Motor neuron (in vitro differentiated cells): ENCODE measurements at regions not wholly inside any gene's neighbourhood (a gene's known extent, or its start where the extent isn't known, plus 50 kb on each side); places are given as distances from the start of the nearest gene placed in this dataset.

Experiments
- ATAC-seq, 8 experiments: fragments of 200-7000 bp; cut with Tn5 transposase; replicated peaks in 6 of 8; 2 replicates each; pipeline ENCODE4 v1.8.0; 2021; ENCODE audit warnings: mild to moderate bottlenecking in 8 of 8, moderate library complexity in 8 of 8
- H3K27ac ChIP-seq, 2 donors: fragments of 250-450 bp; sonication (Bioruptor Pico); 2 replicates each; pipeline ENCODE4 v1.9.0; 2021; ENCODE audit warnings: antibody characterized with exemption in 2 of 2, mild to moderate bottlenecking in 2 of 2, moderate library complexity in 1 of 2
- H3K4me1 ChIP-seq, 2 donors: fragments of 250-450 bp; sonication (Bioruptor Pico); replicated peaks in 1 of 2; 2 replicates each; pipeline ENCODE4 v1.6.1; 2021; ENCODE audit warnings: antibody characterized with exemption in 2 of 2, mild to moderate bottlenecking in 2 of 2, moderate library complexity in 1 of 2
- H3K4me3 ChIP-seq, 5 donors: fragments of 250-450 bp; sonication (Bioruptor Pico); 2 replicates each; pipeline ENCODE4 v1.9.0; 2021; ENCODE audit warnings: antibody characterized with exemption in 5 of 5, mild to moderate bottlenecking in 5 of 5, moderate library complexity in 4 of 5
- WGBS, 10 experiments: fragments of 450-650 bp; shearing (Covaris generic); methylation state at CpG; one replicate each; pipeline ENCODE4 v1.0.0; 2022; 5-methylcytosine and 5-hydroxymethylcytosine counted together
- in situ Hi-C, 9 experiments: fragments of 400-800 bp; cut with MboI; loops; one replicate each; pipeline ENCODE4 v1.15.0; 2021; ENCODE audit warnings: low sequenced_read_pairs in 9 of 9, low pct_unique_long_range_greater_than_20kb in 2 of 9; ENCODE audit not compliant: unreplicated experiment in 9 of 9

DNA sequence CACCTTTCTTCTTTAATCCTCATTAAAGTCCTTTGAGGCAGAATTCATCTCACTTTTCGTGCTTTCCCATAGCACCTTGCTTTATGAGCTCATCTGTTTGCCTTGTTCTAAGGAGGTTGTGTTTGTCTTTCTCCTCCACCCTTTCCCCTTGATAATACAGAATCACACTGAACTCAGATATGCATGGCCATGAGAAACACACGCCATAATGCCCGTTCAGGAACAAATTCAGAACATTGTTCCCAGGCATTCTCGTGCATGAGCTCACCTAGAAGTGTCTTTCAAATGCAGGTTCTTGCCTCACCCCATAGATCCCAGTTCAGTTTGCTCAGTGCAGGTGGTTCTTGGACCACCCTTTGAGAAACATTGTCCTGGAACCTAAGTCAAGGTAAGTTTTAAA is 71.1 kb downstream of the TMEM114 start:
- no peak for ATAC-seq
- no peak overlapping the region for H3K4me3 ChIP-seq
- H3K4me1 ChIP-seq = peaks cover 0 to 8% of the 10 kb centered on the region in 2 donors
- H3K27ac ChIP-seq = no peak overlapping the region
- WGBS, 10 experiments = 0 to 97% (median 25%) methylated on average over 1 to 4 of the region's 4 CpGs; no CpG with 5 or more reads in 1 of the 10 experiments
- in situ Hi-C loops = no loop called here

DNA sequence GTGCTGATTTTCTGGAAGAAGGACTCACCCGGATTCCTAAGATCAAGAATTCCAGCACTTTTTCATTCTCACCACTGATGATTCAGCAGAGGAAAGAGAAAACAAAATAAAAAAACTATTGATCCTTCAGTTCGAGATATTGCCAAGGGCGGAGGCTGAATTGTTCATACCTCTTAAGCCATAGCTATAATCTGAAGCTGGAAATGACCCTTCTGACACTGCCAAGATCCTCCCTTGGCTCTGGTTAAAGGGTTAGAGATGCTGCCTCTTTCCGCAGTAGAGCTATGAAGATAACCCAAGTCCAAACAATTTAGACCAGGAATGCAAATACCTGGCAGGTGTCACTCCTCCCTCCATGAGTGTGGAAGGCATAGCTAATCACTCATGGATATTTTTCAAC is 73.0 kb downstream of the TMEM114 start:
- no peaks in the 10 kb centered on the region for H3K4me1 ChIP-seq
- ATAC-seq = no peak
- H3K27ac ChIP-seq = no peak overlapping the region
- in situ Hi-C loops = no loop called here
- no peak overlapping the region for H3K4me3 ChIP-seq
- 10 to 100% (median 75%) methylated on average over 1 to 4 of the region's 4 CpGs for WGBS, 10 experiments

DNA sequence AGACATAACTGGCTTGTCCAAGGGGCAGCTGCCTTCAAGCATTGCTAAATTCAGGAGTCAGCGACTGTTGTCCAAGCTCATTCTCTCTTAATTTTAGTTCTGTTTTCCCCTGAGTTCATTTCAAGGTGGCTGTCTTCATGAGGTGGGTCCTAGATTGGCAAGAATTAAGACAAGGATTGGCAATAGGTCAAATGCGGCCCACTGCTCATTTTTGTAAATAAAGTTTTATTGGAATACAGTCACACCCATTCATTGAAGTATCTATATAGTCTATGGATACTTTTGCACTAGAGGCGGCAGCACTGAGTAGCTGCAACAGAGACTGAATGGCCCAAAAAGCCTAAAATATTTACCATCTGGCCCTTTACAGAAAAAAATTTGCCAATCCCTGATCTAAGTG is 73.8 kb downstream of the TMEM114 start:
- in situ Hi-C loops = no loop called here
- no peak overlapping the region for H3K27ac ChIP-seq
- no peak for ATAC-seq
- H3K4me1 ChIP-seq = no peaks in the 10 kb centered on the region
- H3K4me3 ChIP-seq = no peak overlapping the region
- WGBS, 10 experiments = 36 to 100% (median 88%) methylated on average over 1 to 3 of the region's 3 CpGs

DNA sequence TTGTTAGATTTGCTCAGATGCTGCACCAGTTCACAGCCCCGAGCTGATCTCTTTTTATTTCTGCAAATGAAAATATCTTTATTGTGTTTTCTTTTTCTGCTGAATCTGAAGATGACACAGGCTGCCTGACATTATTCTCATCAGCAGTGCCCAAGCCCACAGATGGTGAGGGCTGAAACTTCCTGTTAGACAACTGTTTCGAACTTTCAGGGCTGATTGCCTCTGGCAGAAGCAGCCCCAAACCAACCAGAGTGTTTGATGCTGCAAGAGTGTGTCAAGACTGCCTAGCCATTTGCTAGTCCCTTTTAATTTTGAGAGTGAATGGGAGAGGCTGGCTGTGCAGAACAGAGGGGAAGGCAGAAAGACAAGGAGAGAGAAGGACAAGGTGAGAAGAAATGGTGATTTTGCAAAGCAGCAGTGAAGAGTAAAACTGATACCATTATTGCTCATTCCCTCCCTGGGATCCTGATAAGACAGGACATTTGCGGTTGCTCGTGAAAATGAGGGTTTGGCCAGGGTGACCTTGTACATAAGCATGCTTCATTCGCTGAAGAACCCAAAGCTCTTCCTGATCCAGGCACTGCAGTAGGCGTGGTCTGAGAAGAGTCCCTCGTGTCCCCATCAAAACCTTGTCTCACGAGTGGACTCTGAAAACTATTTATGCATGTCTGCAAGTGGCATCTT is 77.2 kb downstream of the TMEM114 start:
- Histone ChIP-seq H3K4me3 (no peak overlapping the region), H3K4me1 (no peaks in the 10 kb centered on the region), H3K27ac (no peak overlapping the region)
- 0 to 70% (median 58%) methylated on average over 1 to 6 of the region's 8 CpGs; no CpG with 5 or more reads in 1 of the 10 experiments for WGBS, 10 experiments
- ATAC-seq = no peak
- in situ Hi-C loops = no loop called here

DNA sequence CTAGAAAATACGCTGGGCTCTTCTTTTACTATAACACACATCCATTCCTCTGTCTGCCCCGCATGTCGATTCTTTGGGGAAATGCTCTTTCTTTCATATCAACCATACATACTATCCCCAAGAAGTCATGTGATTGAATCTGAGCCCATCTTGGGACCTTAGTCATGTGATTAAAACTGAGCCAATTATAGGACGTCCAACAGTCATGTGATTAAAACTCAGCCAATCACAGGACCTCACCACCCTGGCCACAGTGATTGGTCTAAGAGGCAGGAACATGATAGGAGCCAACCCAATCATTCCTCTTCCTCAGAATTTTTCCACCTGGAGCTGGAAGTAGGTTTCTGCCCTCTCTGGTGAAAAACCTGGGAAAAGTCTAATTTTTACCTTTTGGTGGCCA is 78.8 kb downstream of the TMEM114 start:
- Histone ChIP-seq H3K4me3 (no peak overlapping the region), H3K27ac (no peak overlapping the region), H3K4me1 (no peaks in the 10 kb centered on the region)
- in situ Hi-C loops = no loop called here
- WGBS, 10 experiments = 4 to 100% (median 60%) methylated on average over 1 to 4 of the region's 4 CpGs; no CpG with 5 or more reads in 1 of the 10 experiments
- ATAC-seq = no peak

DNA sequence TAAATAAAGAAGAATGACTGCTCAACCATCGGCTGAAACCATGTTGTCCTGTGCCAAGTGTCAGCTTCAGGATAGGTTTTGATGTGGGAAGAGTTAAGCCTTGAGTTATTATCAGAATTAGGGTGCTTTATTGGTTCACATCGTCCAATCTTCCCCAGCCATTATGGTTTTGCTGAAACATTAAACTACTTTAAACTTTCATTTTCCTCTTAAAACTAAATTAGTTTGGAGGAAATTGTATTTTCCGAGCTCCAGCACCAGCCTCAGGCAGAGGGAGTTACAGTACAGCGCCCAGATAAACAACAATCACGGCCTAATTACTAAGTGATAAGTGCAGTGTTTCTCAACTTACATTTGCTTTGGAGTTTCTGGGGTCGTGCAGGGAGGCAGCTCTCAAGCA is 80.2 kb downstream of the TMEM114 start:
- in situ Hi-C loops = no loop called here
- H3K4me1 ChIP-seq = no peaks in the 10 kb centered on the region
- WGBS, 10 experiments = 4 to 89% (median 29%) methylated on average over 3 to 6 of the region's 6 CpGs; no CpG with 5 or more reads in 1 of the 10 experiments
- no peak overlapping the region for H3K27ac ChIP-seq
- H3K4me3 ChIP-seq = no peak overlapping the region
- no peak for ATAC-seq

DNA sequence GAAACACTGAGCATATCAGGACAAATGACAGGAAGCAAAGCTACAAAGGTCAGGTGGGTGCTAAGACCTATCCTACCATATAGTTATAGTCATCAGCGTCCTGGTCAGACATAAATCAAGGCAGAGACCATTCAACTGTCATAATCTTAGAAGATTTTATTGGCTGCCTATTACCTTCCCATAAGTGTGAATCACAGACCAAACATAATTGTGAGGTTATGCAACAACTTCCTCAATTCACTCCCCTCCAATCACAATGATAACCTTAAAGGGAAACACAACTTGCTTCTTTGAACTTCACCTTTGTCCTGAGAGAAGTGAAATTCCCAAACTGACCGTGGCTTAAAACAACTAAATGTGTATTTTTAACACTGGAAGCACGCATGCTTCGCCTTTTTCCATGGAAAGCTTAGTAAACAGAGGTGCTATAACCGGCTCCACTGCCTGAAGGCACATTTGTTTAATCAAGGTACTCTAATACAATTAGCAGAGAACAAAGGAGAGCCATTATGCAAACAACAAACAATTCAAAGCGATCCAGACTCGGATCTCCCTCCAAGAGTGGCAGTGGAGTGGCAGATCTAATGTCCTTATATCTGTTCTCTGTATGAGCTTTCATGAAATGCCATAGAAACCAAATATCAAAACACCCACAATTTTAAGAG is 84.9 kb downstream of the TMEM114 start:
- WGBS, 10 experiments = 0 to 45% (median 17%) methylated on average over 1 to 6 of the region's 7 CpGs; no CpG with 5 or more reads in 1 of the 10 experiments
- no peak overlapping the region for H3K27ac ChIP-seq
- no peaks in the 10 kb centered on the region for H3K4me1 ChIP-seq
- no peak for ATAC-seq
- in situ Hi-C loops = no loop called here
- no peak overlapping the region for H3K4me3 ChIP-seq

DNA sequence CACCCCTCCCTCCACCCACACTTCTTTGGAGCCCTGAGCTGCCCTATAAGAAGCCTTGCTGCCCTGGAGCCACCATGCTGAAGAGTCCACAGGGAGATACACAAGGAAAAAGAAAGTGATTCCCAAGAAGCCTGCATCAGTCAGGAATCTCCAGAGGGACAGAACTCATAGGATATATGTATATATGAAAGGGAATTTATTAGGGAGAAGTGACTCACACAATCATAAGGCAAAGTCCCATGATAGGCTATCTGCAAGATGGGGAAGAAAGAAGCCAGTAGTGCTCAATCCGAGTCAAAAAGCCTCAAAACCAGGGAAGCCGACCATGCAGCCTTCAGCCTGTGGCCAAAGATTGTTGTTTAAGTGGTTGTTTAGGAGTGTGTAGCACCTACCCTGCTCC is 87.9 kb downstream of the TMEM114 start:
- no peak for ATAC-seq
- 0 to 80% (median 48%) methylated on average over 1 to 2 of the region's 2 CpGs; no CpG with 5 or more reads in 5 of the 10 experiments for WGBS, 10 experiments
- H3K4me1 ChIP-seq = no peaks in the 10 kb centered on the region

DNA sequence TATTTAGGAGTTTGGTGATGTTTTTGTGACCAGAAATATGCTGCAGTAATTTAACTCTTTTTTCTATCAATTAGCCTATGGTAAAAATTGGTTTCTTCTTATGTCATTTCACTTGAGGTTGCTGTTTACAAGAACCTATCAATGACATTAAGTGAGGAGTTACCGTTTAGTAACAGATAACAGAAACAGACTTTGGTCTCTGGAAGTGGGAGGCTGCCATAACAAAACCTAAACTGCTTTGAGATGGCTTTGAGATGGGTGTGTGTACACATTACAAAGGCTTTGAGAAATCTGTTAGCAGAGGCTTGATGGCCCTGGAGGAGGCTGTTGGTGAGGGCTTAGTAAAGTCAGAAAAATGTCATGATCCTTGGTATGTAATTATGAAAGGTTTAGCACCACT is 90.0 kb downstream of the TMEM114 start:
- WGBS, 10 experiments = 0 to 83% (median 30%) methylated on average over 1 of the region's 1 CpG; no CpG with 5 or more reads in 2 of the 10 experiments
- Histone ChIP-seq H3K4me1 (no peaks in the 10 kb centered on the region), H3K4me3 (no peak overlapping the region), H3K27ac (no peak overlapping the region)
- in situ Hi-C loops = no loop called here
- ATAC-seq = no peak

More for the DNA sequence above, 87.9 kb downstream of the TMEM114 start:
- H3K27ac ChIP-seq = no peak overlapping the region
- H3K4me3 ChIP-seq = no peak overlapping the region
- in situ Hi-C loops = no loop called here

DNA sequence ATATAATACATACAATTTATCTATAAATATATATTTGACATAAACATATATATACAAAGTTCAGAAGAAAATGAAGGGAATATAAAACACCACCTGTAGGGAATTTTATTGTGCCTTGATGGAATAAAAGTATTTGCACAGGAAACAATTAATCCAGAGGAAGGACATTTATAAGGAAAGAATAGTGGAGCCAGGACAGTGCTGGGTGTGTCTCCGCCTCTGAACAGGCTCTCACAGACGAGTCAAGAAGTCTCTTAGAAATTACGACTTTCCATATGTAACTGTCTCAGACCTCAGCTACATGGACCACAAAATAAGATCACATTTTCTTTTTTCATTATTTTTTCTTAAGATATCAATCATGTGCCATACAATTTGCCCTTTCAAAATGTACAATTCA is 93.9 kb downstream of the TMEM114 start:
- H3K27ac ChIP-seq = no peak overlapping the region
- 3 to 75% (median 56%) methylated on average over 2 to 3 of the region's 3 CpGs; no CpG with 5 or more reads in 1 of the 10 experiments for WGBS, 10 experiments
- H3K4me3 ChIP-seq = no peak overlapping the region
- peaks cover 0 to 14% of the 10 kb centered on the region in 2 donors for H3K4me1 ChIP-seq
- in situ Hi-C loops = no loop called here
- no peak for ATAC-seq

DNA sequence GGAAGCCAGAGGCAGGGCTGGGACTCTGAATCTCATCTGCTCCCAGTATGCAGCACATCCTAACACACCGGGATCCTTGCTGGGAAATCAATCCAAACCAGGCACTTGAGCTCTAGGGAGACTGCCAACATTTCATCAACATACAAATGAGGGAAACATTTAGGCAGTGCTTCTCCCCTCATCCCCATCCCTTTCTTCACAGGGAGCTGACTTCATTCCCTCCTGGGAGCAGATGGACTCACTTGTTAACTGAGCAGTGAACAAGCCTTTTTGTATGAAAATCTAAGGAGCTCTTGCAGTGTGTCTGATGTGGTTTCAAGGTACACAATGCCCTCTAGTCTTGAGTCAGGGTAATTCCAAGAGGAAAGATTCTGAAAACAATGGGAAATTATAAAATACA is 96.3 kb downstream of the TMEM114 start:
- H3K27ac ChIP-seq = peak overlapping the region in 1 of 2 donors; percentile 26
- WGBS, 10 experiments = 0 to 13% methylated on average over 1 of the region's 1 CpG; no CpG with 5 or more reads in 8 of the 10 experiments
- ATAC-seq = peak in 6 of 8 experiments; percentile 32 to 99 (median 63)
- H3K4me1 ChIP-seq = peaks cover 0 to 23% of the 10 kb centered on the region in 2 donors
- no peak overlapping the region for H3K4me3 ChIP-seq
- in situ Hi-C loops = no loop called here

DNA sequence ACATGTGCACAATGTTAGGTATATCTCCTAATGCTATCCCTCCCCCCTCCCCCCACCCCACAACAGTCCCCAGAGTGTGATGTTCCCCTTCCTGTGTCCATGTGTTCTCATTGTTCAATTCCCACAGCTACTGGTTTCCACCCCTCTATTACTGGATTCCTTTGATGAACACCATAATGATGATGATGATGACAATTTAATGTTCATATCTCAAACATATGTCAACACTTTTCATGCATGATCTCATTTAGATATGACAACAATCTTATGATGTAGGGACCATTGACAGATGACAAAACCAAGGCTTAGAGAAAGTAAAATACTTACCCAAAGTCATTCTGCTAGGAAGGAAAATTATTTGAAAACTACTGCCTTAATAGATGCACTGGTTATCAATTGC is 97.6 kb downstream of the TMEM114 start:
- Histone ChIP-seq H3K4me3 (no peak overlapping the region), H3K4me1 (peaks cover 0 to 30% of the 10 kb centered on the region in 2 donors), H3K27ac (no peak overlapping the region)
- in situ Hi-C loops = no loop called here
- no peak for ATAC-seq

DNA sequence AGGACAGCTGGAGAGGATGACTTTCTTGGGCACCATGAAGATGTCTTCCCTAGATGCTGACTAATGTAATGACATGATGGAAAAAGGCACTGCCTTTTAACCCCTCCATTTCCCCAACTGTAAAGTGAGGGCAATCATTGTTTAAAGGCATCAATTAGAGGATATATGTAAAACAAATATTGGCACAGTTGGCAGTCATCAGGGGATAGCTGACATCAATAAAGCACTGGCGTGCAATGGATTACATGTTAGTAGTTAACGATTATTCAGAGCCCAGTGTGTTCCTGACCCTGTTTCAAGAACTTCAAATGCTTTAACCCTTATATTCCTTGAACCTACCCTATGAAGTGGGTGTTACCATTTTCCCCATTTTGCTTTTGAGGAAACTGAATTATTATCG is 100.7 kb downstream of the TMEM114 start:
- ATAC-seq = no peak
- Histone ChIP-seq H3K4me1 (peaks cover 0 to 30% of the 10 kb centered on the region in 2 donors), H3K4me3 (no peak overlapping the region), H3K27ac (no peak overlapping the region)
- in situ Hi-C loops = no loop called here
- WGBS, 10 experiments = 5 to 100% (median 26%) methylated on average over 1 to 3 of the region's 3 CpGs; no CpG with 5 or more reads in 2 of the 10 experiments

DNA sequence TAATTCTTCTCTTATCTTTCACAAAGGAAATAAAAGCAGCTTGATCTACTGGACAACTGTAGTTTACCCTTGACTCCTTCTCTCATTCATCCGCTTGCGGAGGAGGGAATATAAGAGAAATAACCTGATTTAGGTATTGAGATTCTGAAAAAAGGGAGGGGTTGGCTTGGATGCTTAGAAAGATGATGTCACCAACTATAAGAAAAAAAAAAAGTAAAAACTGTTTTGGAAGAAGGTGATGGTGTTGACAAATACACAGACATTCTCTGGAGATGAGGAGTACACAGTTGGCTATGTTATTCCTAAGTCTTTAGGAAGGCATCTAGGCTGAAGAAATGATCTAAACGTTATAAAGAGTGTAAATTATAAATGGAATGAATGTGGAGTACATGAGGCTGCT is 103.3 kb downstream of the TMEM114 start:
- in situ Hi-C loops = no loop called here
- Histone ChIP-seq H3K4me3 (no peak overlapping the region), H3K4me1 (peaks cover 0 to 26% of the 10 kb centered on the region in 2 donors), H3K27ac (no peak overlapping the region)
- no peak for ATAC-seq
- 0 to 100% (median 46%) methylated on average over 1 to 3 of the region's 3 CpGs for WGBS, 10 experiments
